DOHH2 (cell line): ENCODE measurements at regions not wholly inside any gene's neighbourhood (a gene's known extent, or its start where the extent isn't known, plus 50 kb on each side); places are given as distances from the start of the nearest gene placed in this dataset.

Experiments used
- H3F3A ChIP-seq: fragments of 200-600 bp; sonication (generic), shearing (Covaris generic); 2 replicates; pipeline ENCODE4 v1.6.0; 2016; ENCODE audit warnings: antibody characterized with exemption, mild to moderate bottlenecking; ENCODE audit not compliant: control insufficient read depth, insufficient read depth
- H3K27ac ChIP-seq: fragments of 200-600 bp; sonication (generic); 2 replicates; pipeline ENCODE4 v1.5.1; 2014; ENCODE audit warnings: low read depth, mild to moderate bottlenecking, low read length, moderate library complexity
- H3K27me3 ChIP-seq: fragments of 200-600 bp; sonication (generic); 2 replicates; pipeline ENCODE4 v1.6.1; 2014; ENCODE audit warnings: mild to moderate bottlenecking, low read length, mixed read lengths; ENCODE audit not compliant: control insufficient read depth
- H3K36me3 ChIP-seq: fragments of 200-600 bp; sonication (generic); 2 replicates; pipeline ENCODE4 v1.6.1; 2014; ENCODE audit warnings: mild to moderate bottlenecking, low read length, moderate library complexity, mixed read lengths; ENCODE audit not compliant: control insufficient read depth
- H3K4me1 ChIP-seq: fragments of 200-600 bp; sonication (generic); 2 replicates; pipeline ENCODE4 v1.6.1; 2014; ENCODE audit warnings: mild to moderate bottlenecking, low read length, mixed read lengths; ENCODE audit not compliant: control insufficient read depth
- H3K4me2 ChIP-seq: fragments of 200-600 bp; sonication (generic); 2 replicates; pipeline ENCODE4 v1.6.0; 2014; ENCODE audit warnings: mild to moderate bottlenecking, low read length, moderate library complexity
- H3K4me3 ChIP-seq: fragments of 200-600 bp; sonication (generic); 2 replicates; pipeline ENCODE4 v1.5.1; 2014; ENCODE audit warnings: mild to moderate bottlenecking, low read length, mixed read lengths
- H3K79me2 ChIP-seq: fragments of 200-600 bp; sonication (generic); 2 replicates; pipeline ENCODE4 v1.6.1; 2014; ENCODE audit warnings: mild to moderate bottlenecking, low read length, mixed read lengths; ENCODE audit not compliant: control insufficient read depth
- H3K9me2 ChIP-seq: fragments of 200-600 bp; sonication (generic); replicated peaks from 2 replicates; pipeline ENCODE4 v1.6.1; 2014; ENCODE audit warnings: mild to moderate bottlenecking, low read length, mixed read lengths; ENCODE audit not compliant: control insufficient read depth
- H3K9me3 ChIP-seq: fragments of 200-600 bp; sonication (generic); 2 replicates; pipeline ENCODE4 v1.6.1; 2014; ENCODE audit warnings: antibody characterized with exemption, low read length, mixed read lengths; ENCODE audit not compliant: control insufficient read depth, insufficient read depth
- H4K20me1 ChIP-seq: fragments of 200-600 bp; sonication (generic); 2 replicates; pipeline ENCODE4 v1.6.0; 2014; ENCODE audit warnings: low read depth, mild to moderate bottlenecking, antibody characterized with exemption, low read length, moderate library complexity; ENCODE audit not compliant: control insufficient read depth, insufficient read depth
- CTCF ChIP-seq: fragments of 200-600 bp; sonication (generic); IDR thresholded peaks from one replicate; pipeline ENCODE4 v1.5.1; 2014; ENCODE audit warnings: antibody characterized with exemption, mild to moderate bottlenecking, low read depth, low read length; ENCODE audit not compliant: poor library complexity, severe bottlenecking
- EZH2phosphoT487 ChIP-seq: fragments of 200-600 bp; sonication (generic); IDR thresholded peaks from 2 replicates; pipeline ENCODE4 v1.6.1; 2017; ENCODE audit warnings: borderline replicate concordance, mild to moderate bottlenecking, antibody characterized with exemption, low read length, moderate library complexity, mixed read lengths

DNA sequence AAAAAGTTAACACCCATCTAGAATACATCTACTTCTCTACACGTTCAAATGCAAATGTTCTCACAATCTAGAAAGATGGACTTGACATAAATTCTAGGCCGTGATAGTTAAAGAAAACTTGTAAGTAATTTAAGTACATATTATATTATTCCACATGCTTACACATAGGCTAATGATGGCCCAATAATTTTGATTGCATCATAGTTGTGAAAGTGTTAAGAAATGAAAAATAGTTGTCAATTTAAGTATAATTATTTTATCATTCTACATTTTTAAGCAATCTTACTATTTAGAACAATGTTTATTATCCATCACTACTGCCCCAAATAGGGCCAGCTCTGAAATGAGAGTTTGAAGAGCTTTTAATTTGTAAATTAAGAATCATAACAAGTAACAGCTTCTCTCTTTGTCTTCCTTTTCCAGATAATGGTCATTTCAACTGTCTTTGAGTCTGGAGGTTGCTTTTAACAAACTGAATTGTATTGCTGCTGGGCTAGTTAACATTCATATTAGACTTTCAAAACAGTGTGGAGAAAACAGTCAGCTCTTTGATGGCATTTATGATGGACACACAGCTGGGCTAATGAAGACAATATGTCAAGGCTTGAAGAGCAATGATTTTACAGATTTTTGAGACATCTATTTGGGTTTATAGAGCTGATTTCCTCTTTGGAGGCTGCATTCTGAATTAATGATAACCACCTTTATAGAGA is 246.1 kb upstream of the KCNH8 start:
- no peaks in the 10 kb centered on the region for H3K9me2 ChIP-seq
- no peak overlapping the region for H3K27ac ChIP-seq
- H3K36me3 ChIP-seq = no peaks in the 10 kb centered on the region
- no peaks in the 10 kb centered on the region for H4K20me1 ChIP-seq
- H3K4me1 ChIP-seq = peaks cover 6% of the 10 kb centered on the region
- no peaks in the 10 kb centered on the region for H3K9me3 ChIP-seq
- H3K27me3 ChIP-seq = no peaks in the 10 kb centered on the region
- TF ChIP-seq EZH2phosphoT487 = no peak
- no peak for TF ChIP-seq CTCF
- no peak overlapping the region for H3K4me2 ChIP-seq
- no peak overlapping the region for H3K4me3 ChIP-seq
- no peaks in the 10 kb centered on the region for H3K79me2 ChIP-seq
- H3F3A ChIP-seq = no peaks in the 10 kb centered on the region

GRCh38 chr3:18901571-18901970 is 246.7 kb upstream of the KCNH8 start:
- H4K20me1 ChIP-seq = no peaks in the 10 kb centered on the region
- no peaks in the 10 kb centered on the region for H3K9me3 ChIP-seq
- H3K9me2 ChIP-seq = no peaks in the 10 kb centered on the region
- no peaks in the 10 kb centered on the region for H3K36me3 ChIP-seq
- no peaks in the 10 kb centered on the region for H3F3A ChIP-seq
- H3K79me2 ChIP-seq = no peaks in the 10 kb centered on the region
- H3K4me1 ChIP-seq = peaks cover 6% of the 10 kb centered on the region
- no peak overlapping the region for H3K27ac ChIP-seq
- H3K4me2 ChIP-seq = 0 out of 2 replicates have a peak overlapping the region, but pooled peaks have one; percentile 31
- no peak for TF ChIP-seq CTCF
- no peak for TF ChIP-seq EZH2phosphoT487
- H3K4me3 ChIP-seq = no peak overlapping the region
- no peaks in the 10 kb centered on the region for H3K27me3 ChIP-seq

- TF ChIP-seq CTCF = no peak
- no peak for TF ChIP-seq EZH2phosphoT487
- Histone ChIP-seq H3K27ac (no peak overlapping the region), H3K27me3 (no peaks in the 10 kb centered on the region), H3F3A (no peaks in the 10 kb centered on the region), H3K79me2 (no peaks in the 10 kb centered on the region), H3K9me3 (no peaks in the 10 kb centered on the region), H3K4me3 (no peak overlapping the region), H3K4me1 (peaks cover 6% of the 10 kb centered on the region), H3K4me2 (peak overlapping the region; percentile 31; the same call in 1 of the 2 replicates), H4K20me1 (no peaks in the 10 kb centered on the region), H3K9me2 (no peaks in the 10 kb centered on the region), H3K36me3 (no peaks in the 10 kb centered on the region)
These were observed 247.3 kb upstream of the KCNH8 start for GRCh38 chr3:18900994-18901393.

- H3K4me2 ChIP-seq = no peak overlapping the region
- H4K20me1 ChIP-seq = no peaks in the 10 kb centered on the region
- peaks cover 6% of the 10 kb centered on the region for H3K4me1 ChIP-seq
- H3F3A ChIP-seq = no peaks in the 10 kb centered on the region
- no peaks in the 10 kb centered on the region for H3K27me3 ChIP-seq
- no peak overlapping the region for H3K4me3 ChIP-seq
- no peaks in the 10 kb centered on the region for H3K36me3 ChIP-seq
- no peak for TF ChIP-seq CTCF
- TF ChIP-seq EZH2phosphoT487 = no peak
- H3K9me3 ChIP-seq = no peaks in the 10 kb centered on the region
- no peaks in the 10 kb centered on the region for H3K79me2 ChIP-seq
- H3K9me2 ChIP-seq = no peaks in the 10 kb centered on the region
- H3K27ac ChIP-seq = no peak overlapping the region
These were observed 249.4 kb upstream of the KCNH8 start for GRCh38 chr3:18898911-18899310.
